K562 (cell line): ENCODE measurements at regions not wholly inside any gene's neighbourhood (a gene's known extent, or its start where the extent isn't known, plus 50 kb on each side); places are given as distances from the start of the nearest gene placed in this dataset.
A peak's percentile ranks its signal among the peaks of the same experiment; 100 is the strongest.

Source experiments
- ATAC-seq: fragments of 200-7000 bp; cut with Tn5 transposase; 3 replicates; pipeline ENCODE4 v1.9.1; 2020; ENCODE audit warnings: moderate library complexity
- BruUV-seq: library from RNA; stranded (reverse); fragments of 400-500 nt; replicated peaks from 2 replicates; lab custom pipeline; 2021; lab: Mats Ljungman, UMichigan
- CTCF ChIA-PET: fragments of 300-600 bp; formaldehyde crosslinking; extraction: SDS; loops from one replicate; lab custom pipeline; 2021; ENCODE audit warnings: low intra/inter-chr PET ratio; lab: Yijun Ruan, JAX
- POLR2A ChIA-PET: fragments of 300-600, 350-650 bp; sonication (Branson Sonifier 250); formaldehyde crosslinking; extraction: SDS; loops from one replicate; lab custom pipeline; 2021; ENCODE audit warnings: antibody characterized with exemption, inconsistent platforms; lab: Yijun Ruan, JAX
- DNase-seq, 4 experiments: peaks; one replicate each; pipeline versions ENCODE4 v3.0.0 to v3.0.0-alpha.2; 2011 to 2018; ENCODE audit warnings: low spot score in 3 of 4, mixed read lengths in 3 of 4; ENCODE audit errors: extremely low read depth in 1 of 4
- FAIRE-seq: peaks from 2 replicates; lab custom pipeline; 2011; peaks lifted over from hg19 to GRCh38; lab: Jason Lieb, UNC
- H2AFZ ChIP-seq: 2 replicates; pipeline ENCODE4 v1.6.0; 2011; ENCODE audit warnings: low read depth, low read length, control low read depth, inconsistent platforms
- H3K27ac ChIP-seq: fragments of 200-600 bp; 3 replicates; pipeline ENCODE4 v1.8.0; 2011; ENCODE audit warnings: low read depth, mild to moderate bottlenecking, control low read depth, inconsistent platforms, low read length, moderate library complexity, mixed read lengths; ENCODE audit errors: extremely low read depth
- H3K27me3 ChIP-seq, 2 experiments: fragments of 300-600 bp in 1 of 2; 2 replicates in 1 of 2; 3 replicates in 1 of 2; pipeline versions ENCODE4 v1.6.0 to v1.8.0; 2011; ENCODE audit warnings: inconsistent platforms in 2 of 2, low read length in 2 of 2, mild to moderate bottlenecking in 1 of 2, mixed read lengths in 1 of 2, moderate library complexity in 1 of 2; ENCODE audit not compliant: control insufficient read depth in 2 of 2, insufficient read depth in 2 of 2
- H3K36me3 ChIP-seq: fragments of 300-600 bp; 3 replicates; pipeline ENCODE4 v1.8.0; 2011; ENCODE audit warnings: mild to moderate bottlenecking, low read length, inconsistent platforms; ENCODE audit not compliant: control insufficient read depth, insufficient read depth
- H3K4me1 ChIP-seq, 2 experiments: fragments of 200-600 bp in 1 of 2; replicated peaks in 1 of 2; 2 replicates in 1 of 2; 3 replicates in 1 of 2; pipeline versions ENCODE4 v1.5.1 to v1.8.0; 2011; ENCODE audit warnings: inconsistent platforms in 2 of 2, low read length in 2 of 2, mild to moderate bottlenecking in 1 of 2, mixed read lengths in 1 of 2, moderate library complexity in 1 of 2; ENCODE audit not compliant: control insufficient read depth in 2 of 2, insufficient read depth in 2 of 2
- H3K4me2 ChIP-seq: 2 replicates; pipeline ENCODE4 v1.6.1; 2011; ENCODE audit warnings: low read length, control low read depth, inconsistent platforms, mixed read lengths; ENCODE audit not compliant: insufficient read depth
- H3K4me3 ChIP-seq: fragments of 200-600 bp; sonication (generic), shearing (Covaris generic); 2 replicates; pipeline ENCODE4 v1.5.1; 2016; ENCODE audit warnings: control low read depth, inconsistent platforms
- H3K79me2 ChIP-seq: fragments of 200-600 bp; 3 replicates; pipeline ENCODE4 v1.8.0; 2011; ENCODE audit warnings: low read length, inconsistent platforms; ENCODE audit not compliant: control insufficient read depth, insufficient read depth
- H3K9ac ChIP-seq, 2 experiments: 2 replicates each; pipeline versions ENCODE4 v1.6.0 to v1.6.1; 2011; ENCODE audit warnings: low read depth in 2 of 2, low read length in 2 of 2, control low read depth in 1 of 2, inconsistent platforms in 1 of 2, mild to moderate bottlenecking in 1 of 2, mixed read lengths in 1 of 2; ENCODE audit not compliant: insufficient read depth in 1 of 2
- H3K9me1 ChIP-seq: one replicate; pipeline ENCODE4 v1.6.0; 2011; ENCODE audit warnings: inconsistent platforms, mild to moderate bottlenecking, low read length, moderate library complexity; ENCODE audit not compliant: control insufficient read depth, insufficient read depth
- H3K9me3 ChIP-seq: replicated peaks from 2 replicates; pipeline ENCODE4 v1.5.1; 2011; ENCODE audit warnings: low read depth, low read length, inconsistent platforms; ENCODE audit not compliant: control insufficient read depth, insufficient read depth
- H4K20me1 ChIP-seq: replicated peaks from 2 replicates; pipeline ENCODE4 v1.6.1; 2011; ENCODE audit warnings: low read length, inconsistent platforms, mixed read lengths; ENCODE audit not compliant: control insufficient read depth, insufficient read depth
- BRCA1 ChIP-seq, 2 experiments: fragments of 450-650 bp in 1 of 2; sonication (generic) in 1 of 2; formaldehyde crosslinking in 1 of 2; IDR thresholded peaks; 2 replicates each; pipeline versions ENCODE4 v1.5.0 to v1.6.1; 2017 to 2020; ENCODE audit warnings: mild to moderate bottlenecking in 1 of 2, missing genetic modification reagents in 1 of 2
- CUX1 ChIP-seq: fragments of 200-800 bp; sonication (Bioruptor generic); IDR thresholded peaks from 2 replicates; pipeline ENCODE4 v1.6.1; 2016; ENCODE audit warnings: missing genetic modification characterization, missing compliant biosample characterization
- DNMT1 ChIP-seq: fragments of 450-650 bp; IDR thresholded peaks from 2 replicates; pipeline ENCODE4 v1.6.1; 2016; ENCODE audit warnings: antibody characterized with exemption, mild to moderate bottlenecking
- E2F4 ChIP-seq: sonication (generic); formaldehyde crosslinking; IDR thresholded peaks from 2 replicates; pipeline ENCODE4 v1.8.0; 2022; ENCODE audit warnings: mild to moderate bottlenecking, low read depth, missing genetic modification reagents
- ERF ChIP-seq: fragments of 450-650 bp; formaldehyde crosslinking; IDR thresholded peaks from 2 replicates; pipeline ENCODE4 v1.4.0; 2020; ENCODE audit warnings: mild to moderate bottlenecking, mixed read lengths
- IRF2 ChIP-seq: sonication (generic); formaldehyde crosslinking; IDR thresholded peaks from 2 replicates; pipeline ENCODE4 v1.8.1; 2022; ENCODE audit warnings: mild to moderate bottlenecking, missing genetic modification reagents
- RBM39 ChIP-seq: fragments of 200-400 bp; formaldehyde crosslinking; optimal IDR thresholded peaks from 2 replicates; pipeline ENCODE3; 2018; ENCODE audit warnings: low read depth, low read length
- RCOR1 ChIP-seq, 2 experiments: IDR thresholded peaks; 2 replicates each; pipeline ENCODE4 v1.6.1; 2012; ENCODE audit warnings: low read depth in 2 of 2, low read length in 2 of 2, borderline replicate concordance in 1 of 2, improper control_type of control experiment in 1 of 2
- ZNF583 ChIP-seq: fragments of 250-450 bp; sonication (Bioruptor Pico); IDR thresholded peaks from 2 replicates; pipeline ENCODE4 v1.4.0; 2020
- WGBS: fragments of 100-300 bp; shearing (Covaris generic); methylation state at CpG from one replicate; pipeline ENCODE4 v1.1.6; 2016; ENCODE audit warnings: low coverage, mixed read lengths; ENCODE audit not compliant: insufficient coverage; ENCODE audit errors: missing lambda C conversion rate; 5-methylcytosine and 5-hydroxymethylcytosine counted together
- in situ Hi-C: fragments of 300-500 bp; cut with MboI; formaldehyde crosslinking; loops from 4 replicates; pipeline ENCODE4 v1.15.0; 2018; ENCODE audit warnings: inconsistent platforms, mixed read lengths
- intact Hi-C: fragments of 100-400 bp; cut with micrococcal nuclease; formaldehyde crosslinking; loops from 2 replicates; pipeline ENCODE4 v1.14.2; 2022
- TF ChIP-seq, protein P1 (sequence below): fragments of 450-650 bp; IDR thresholded peaks from 2 replicates; pipeline ENCODE4 v1.6.1; 2016

GRCh38 chr18:8537400-8537799, 71.8 kb upstream of the RAB12 start:
- Histone ChIP-seq H3K27ac (no peak overlapping the region), H3K9me3 (no peaks in the 10 kb centered on the region), H3K4me2 (no peak overlapping the region), H3K27me3 (peaks cover 21 to 28% of the 10 kb centered on the region in 2 experiments), H3K4me3 (no peak overlapping the region), H4K20me1 (no peaks in the 10 kb centered on the region), H3K9me1 (no peaks in the 10 kb centered on the region), H2AFZ (no peak overlapping the region), H3K9ac (peak overlapping the region in 1 of 2 experiments; percentile 10; a peak in 1 of 4 replicates), H3K36me3 (no peaks in the 10 kb centered on the region), H3K4me1 (no peaks in the 10 kb centered on the region), H3K79me2 (no peaks in the 10 kb centered on the region)
- CTCF ChIA-PET: no interaction called here
- intact Hi-C loops (no loop called here), in situ Hi-C loops (no loop called here)
- no TSS peak for BruUV-seq
- DNase-seq (no peak), ATAC-seq (peak; percentile 31; the same call in 2 of the 3 replicates), FAIRE-seq (no peak)
- 2% methylated on average over 17 of the region's 17 CpGs for whole genome bisulfite sequencing
- POLR2A ChIA-PET: no interaction called here
- no peak for TF ChIP-seq ZNF583 (CRISPR knock-in tag)
- no peak for TF ChIP-seq RCOR1 (IDR thresholded peaks at IDR 0.05; ENCODE audit: borderline replicate concordance in 1 of 2, low read depth in 2 of 2, low read length in 2 of 2)
- no peak for TF ChIP-seq E2F4 (CRISPR knock-in tag)
- no peak for TF ChIP-seq ERF
- TF ChIP-seq, protein P1, sequence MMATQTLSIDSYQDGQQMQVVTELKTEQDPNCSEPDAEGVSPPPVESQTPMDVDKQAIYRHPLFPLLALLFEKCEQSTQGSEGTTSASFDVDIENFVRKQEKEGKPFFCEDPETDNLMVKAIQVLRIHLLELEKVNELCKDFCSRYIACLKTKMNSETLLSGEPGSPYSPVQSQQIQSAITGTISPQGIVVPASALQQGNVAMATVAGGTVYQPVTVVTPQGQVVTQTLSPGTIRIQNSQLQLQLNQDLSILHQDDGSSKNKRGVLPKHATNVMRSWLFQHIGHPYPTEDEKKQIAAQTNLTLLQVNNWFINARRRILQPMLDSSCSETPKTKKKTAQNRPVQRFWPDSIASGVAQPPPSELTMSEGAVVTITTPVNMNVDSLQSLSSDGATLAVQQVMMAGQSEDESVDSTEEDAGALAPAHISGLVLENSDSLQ: no peak
- no peak for TF ChIP-seq RBM39
- TF ChIP-seq BRCA1 (IDR thresholded peaks at IDR 0.05): no peak
- TF ChIP-seq BRCA1 (CRISPR knock-in tag; IDR thresholded peaks at IDR 0.05): no peak
- no peak for TF ChIP-seq IRF2
- no peak for TF ChIP-seq CUX1 (CRISPR knock-in tag)
- TF ChIP-seq DNMT1: no peak
- TF ChIP-seq, all 486 proteins: peak for 0
